ENCODE measurements at regions not wholly inside any gene's neighbourhood (a gene's known extent, or its start where the extent isn't known, plus 50 kb on each side); places are given as distances from the start of the nearest gene placed in this dataset.

- Histone ChIP-seq H3K27me3 (ENCODE audit: insufficient read depth, low read depth, low read length) (no peaks in the 10 kb centered on the region), H3K9me3 (ENCODE audit: low read length) (no peaks in the 10 kb centered on the region), H3K9ac (ENCODE audit: low read length) (no peak overlapping the region), H3K79me2 (replicated peaks; ENCODE audit: insufficient read depth, low read length) (no peaks in the 10 kb centered on the region), H3F3A (ENCODE audit: insufficient read depth, low read length, poor library complexity, severe bottlenecking) (no peaks in the 10 kb centered on the region), H4K20me1 (ENCODE audit: insufficient read depth) (no peaks in the 10 kb centered on the region), H2AFZ (ENCODE audit: low read depth, low read length) (no peak overlapping the region), H3K36me3 (ENCODE audit: insufficient read depth, low read length) (no peaks in the 10 kb centered on the region), H3K4me2 (ENCODE audit: low read length) (no peak overlapping the region), H3K9me2 (ENCODE audit: insufficient read depth, low read length) (no peaks in the 10 kb centered on the region), H3K27ac (ENCODE audit: low read length) (no peak overlapping the region), H3K4me3 (ENCODE audit: low read length) (no peak overlapping the region)
- TF ChIP-seq EP300 (conservative IDR thresholded peaks at IDR 0.05; ENCODE audit: poor library complexity, severe bottlenecking): no peak
- no peak for TF ChIP-seq RAD21 (conservative IDR thresholded peaks at IDR 0.05)
- no peak for TF ChIP-seq CTCF (IDR thresholded peaks at IDR 0.05; ENCODE audit: poor library complexity, severe bottlenecking)
- no peak for TF ChIP-seq SMC3 (conservative IDR thresholded peaks at IDR 0.05; ENCODE audit: poor library complexity)
- no peak for TF ChIP-seq REST (IDR thresholded peaks at IDR 0.05; ENCODE audit: borderline replicate concordance)
- no peak for TF ChIP-seq TAF1 (IDR thresholded peaks at IDR 0.05; ENCODE audit: low read depth)
- no peak for TF ChIP-seq MXI1 (conservative IDR thresholded peaks at IDR 0.05; ENCODE audit: poor library complexity, severe bottlenecking)
- TF ChIP-seq POLR2AphosphoS5 (IDR thresholded peaks at IDR 0.05): no peak
- no peak for TF ChIP-seq EZH2 (IDR thresholded peaks at IDR 0.05; ENCODE audit: borderline replicate concordance, insufficient read depth, low read length, poor library complexity, severe bottlenecking)
These were observed 200.5 kb upstream of the FANCL start for GRCh38 chr2:58441643-58442042.

- H3K4me3 ChIP-seq (ENCODE audit: low read length): no peak overlapping the region
- TF ChIP-seq TAF1 (IDR thresholded peaks at IDR 0.05; ENCODE audit: low read depth): no peak
- no peak for TF ChIP-seq RAD21 (conservative IDR thresholded peaks at IDR 0.05)
- TF ChIP-seq EZH2 (IDR thresholded peaks at IDR 0.05; ENCODE audit: borderline replicate concordance, insufficient read depth, low read length, poor library complexity, severe bottlenecking): no peak
- TF ChIP-seq REST (IDR thresholded peaks at IDR 0.05; ENCODE audit: borderline replicate concordance): no peak
- TF ChIP-seq MXI1 (conservative IDR thresholded peaks at IDR 0.05; ENCODE audit: poor library complexity, severe bottlenecking): no peak
- TF ChIP-seq CTCF (IDR thresholded peaks at IDR 0.05; ENCODE audit: poor library complexity, severe bottlenecking): no peak
- TF ChIP-seq POLR2AphosphoS5 (IDR thresholded peaks at IDR 0.05): no peak
- TF ChIP-seq EP300 (conservative IDR thresholded peaks at IDR 0.05; ENCODE audit: poor library complexity, severe bottlenecking): no peak
- no peak for TF ChIP-seq SMC3 (conservative IDR thresholded peaks at IDR 0.05; ENCODE audit: poor library complexity)
- no peaks in the 10 kb centered on the region for H4K20me1 ChIP-seq (ENCODE audit: insufficient read depth)
- no peaks in the 10 kb centered on the region for H3K79me2 ChIP-seq (replicated peaks; ENCODE audit: insufficient read depth, low read length)
- no peaks in the 10 kb centered on the region for H3K9me3 ChIP-seq (ENCODE audit: low read length)
- H3K36me3 ChIP-seq (ENCODE audit: insufficient read depth, low read length): no peaks in the 10 kb centered on the region
- H3F3A ChIP-seq (ENCODE audit: insufficient read depth, low read length, poor library complexity, severe bottlenecking): no peaks in the 10 kb centered on the region
- H3K27ac ChIP-seq (ENCODE audit: low read length): no peak overlapping the region
- no peak overlapping the region for H3K4me2 ChIP-seq (ENCODE audit: low read length)
- no peaks in the 10 kb centered on the region for H3K9me2 ChIP-seq (ENCODE audit: insufficient read depth, low read length)
- no peak overlapping the region for H2AFZ ChIP-seq (ENCODE audit: low read depth, low read length)
- H3K27me3 ChIP-seq (ENCODE audit: insufficient read depth, low read depth, low read length): no peaks in the 10 kb centered on the region
- no peak overlapping the region for H3K9ac ChIP-seq (ENCODE audit: low read length)
These were observed 195.7 kb upstream of the FANCL start for GRCh38 chr2:58436872-58437271.
